ENCODE measurements at regions not wholly inside any gene's neighbourhood (a gene's known extent, or its start where the extent isn't known, plus 50 kb on each side); places are given as distances from the start of the nearest gene placed in this dataset.
"Not testable (repeated sequence)": the region's sequence is repeated elsewhere in the genome, so short reads cannot be mapped to it uniquely, and the experiment has no call there.

GRCh38 chr2:32877587-32878510, 68.9 kb upstream of the LTBP1 start (continued):
- TF ChIP-seq REST (IDR thresholded peaks at IDR 0.05), result no peak
- no peak for TF ChIP-seq MAX (IDR thresholded peaks at IDR 0.05)
- no peak for TF ChIP-seq SMC3 (IDR thresholded peaks at IDR 0.05)
- no peak for TF ChIP-seq EP300 (IDR thresholded peaks at IDR 0.05)
- no peak for TF ChIP-seq RNF2 (IDR thresholded peaks at IDR 0.05; ENCODE audit: borderline replicate concordance, low read depth)
- no peak for TF ChIP-seq ZC3H11A (IDR thresholded peaks at IDR 0.05)
- no peak for TF ChIP-seq HOXA7 (CRISPR knock-in tag; IDR thresholded peaks at IDR 0.05)

GRCh38 chr2:32879943-32880342, 66.8 kb upstream of the LTBP1 start:
- H3K4me2 ChIP-seq; H3K4me1 ChIP-seq; H3K9me3 ChIP-seq; H3K4me3 ChIP-seq; CTCF ChIA-PET; POLR2A ChIA-PET; DNase-seq (ENCODE audit: low read depth in 1 of 2, low spot score in 1 of 2); H3K27ac ChIP-seq; ATAC-seq; FAIRE-seq: not testable (repeated sequence)
- 81% methylated on average over 7 of the region's 7 CpGs for WGBS (ENCODE audit: missing lambda C conversion rate)

- Histone ChIP-seq H3K4me3 (no peak overlapping the region), H3K9me3 (peaks cover 17% of the 10 kb centered on the region), H3K27ac (no peak overlapping the region), H3K4me1 (no peaks in the 10 kb centered on the region), H3K4me2 (no peak overlapping the region)
- POLR2A ChIA-PET, result no interaction called here
- no peak for FAIRE-seq
- 69% methylated on average over 10 of the region's 10 CpGs for WGBS (ENCODE audit: missing lambda C conversion rate)
- no peak for TF ChIP-seq ZFP36 (IDR thresholded peaks at IDR 0.05; ENCODE audit: borderline replicate concordance, partially characterized antibody)
- TF ChIP-seq CEBPB (IDR thresholded peaks at IDR 0.05), result peak in 1 of 2 experiments; percentile 42; a peak in 2 of 4 replicates
- CTCF ChIA-PET, result interaction anchor here (0.6 kb wide), 1 partner anchor 169 kb away, joined by 3 read pairs; no protein-coding TSS in a partner anchor
- no peak for DNase-seq (ENCODE audit: low read depth in 1 of 2, low spot score in 1 of 2)
- no peak; a peak in 1 of 6 replicates for ATAC-seq
These were observed 63.6 kb upstream of the LTBP1 start for GRCh38 chr2:32882816-32883810.

DNA sequence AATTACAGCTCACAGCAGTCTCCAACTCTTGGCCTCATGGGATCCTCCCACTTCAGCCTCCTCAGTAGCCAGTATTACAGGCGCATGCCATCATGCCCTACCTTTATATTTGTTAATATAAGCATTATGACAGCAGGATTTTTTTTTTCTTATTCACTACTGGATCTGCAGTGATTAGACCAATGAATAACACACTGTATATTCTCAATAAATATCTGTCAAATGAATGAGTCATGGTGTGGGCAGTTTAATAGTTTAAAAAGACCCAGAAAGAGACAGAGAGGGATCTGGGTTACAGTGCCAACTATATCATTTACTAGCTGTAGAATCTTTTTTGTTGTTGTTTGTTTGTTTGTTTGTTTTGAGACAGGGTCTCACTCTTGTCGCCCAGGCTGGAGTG, 62.4 kb upstream of the LTBP1 start:
- H3K9me3 ChIP-seq, result peaks cover 19% of the 10 kb centered on the region
- no peak overlapping the region for H3K4me3 ChIP-seq
- 53% methylated on average over 2 of the region's 2 CpGs for WGBS (ENCODE audit: missing lambda C conversion rate)
- POLR2A ChIA-PET, result no interaction called here
- no peaks in the 10 kb centered on the region for H3K4me1 ChIP-seq
- H3K27ac ChIP-seq, result no peak overlapping the region
- no peak for DNase-seq (ENCODE audit: low read depth in 1 of 2, low spot score in 1 of 2)
- ATAC-seq, result no peak; a peak in 1 of 6 replicates
- TF ChIP-seq ZSCAN20 (CRISPR knock-in tag; IDR thresholded peaks at IDR 0.05) (no peak), FOSL2 (IDR thresholded peaks at IDR 0.05) (no peak), FOSL2 (CRISPR knock-in tag; IDR thresholded peaks at IDR 0.05) (peak; percentile 17; the same call in 1 of the 2 replicates)
- H3K4me2 ChIP-seq, result no peak overlapping the region
- FAIRE-seq, result no peak
- CTCF ChIA-PET, result interaction anchor here (0.6 kb wide), 1 partner anchor 57 kb away, joined by 3 read pairs; no protein-coding TSS in a partner anchor

GRCh38 chr2:32886397-32887055, 60.2 kb upstream of the LTBP1 start:
- POLR2A ChIA-PET; ATAC-seq; FAIRE-seq; CTCF ChIA-PET; H3K4me2 ChIP-seq; H3K27ac ChIP-seq; H3K4me3 ChIP-seq; DNase-seq (ENCODE audit: low read depth in 1 of 2, low spot score in 1 of 2); H3K4me1 ChIP-seq: not testable (repeated sequence)
- 88% methylated on average over 32 of the region's 34 CpGs for WGBS (ENCODE audit: missing lambda C conversion rate)
- H3K9me3 ChIP-seq, result peaks cover 24% of the 10 kb centered on the region

Measured in A549 (cell line).